Hematopoietic multipotent progenitor cell treated with erythropoietin and hydrocortisone succinate and interleukin-3 and kit ligand, for 8 days (in vitro differentiated cells): ENCODE measurements at regions not wholly inside any gene's neighbourhood (a gene's known extent, or its start where the extent isn't known, plus 50 kb on each side); places are given as distances from the start of the nearest gene placed in this dataset.
"Not testable (repeated sequence)": the region's sequence is repeated elsewhere in the genome, so short reads cannot be mapped to it uniquely, and the experiment has no call there.

ENCODE experiments used
- DNase-seq: peaks from one replicate; pipeline ENCODE4 v3.0.0-alpha.2; 2015

GRCh38 chr6:12480379-12480778, 190.2 kb downstream of the EDN1 start:
- DNase-seq = no peak

GRCh38 chr6:12481292-12481691, 191.1 kb downstream of the EDN1 start:
- no peak for DNase-seq

- DNase-seq = no peak
Measured at GRCh38 chr6:12481850-12482249, 191.7 kb downstream of the EDN1 start.

GRCh38 chr6:12482386-12483375, 192.5 kb downstream of the EDN1 start:
- DNase-seq = no peak

- DNase-seq = no peak
Measured at GRCh38 chr6:12483712-12484111, 193.6 kb downstream of the EDN1 start.

GRCh38 chr6:12484519-12484918, 194.4 kb downstream of the EDN1 start:
- no peak for DNase-seq

GRCh38 chr6:12485226-12485764, 195.1 kb downstream of the EDN1 start:
- DNase-seq = no peak

- DNase-seq = no peak
Measured at GRCh38 chr6:12485837-12486236, 195.7 kb downstream of the EDN1 start.

- no peak for DNase-seq
Measured at GRCh38 chr6:12490351-12490903, 200.3 kb downstream of the EDN1 start.

GRCh38 chr6:12490904-12491571, 200.9 kb downstream of the EDN1 start:
- no peak for DNase-seq

GRCh38 chr6:12492929-12493328, 202.8 kb downstream of the EDN1 start:
- not testable (repeated sequence) for DNase-seq

GRCh38 chr6:12493446-12493845, 203.3 kb downstream of the EDN1 start:
- no peak for DNase-seq

- no peak for DNase-seq
Measured at GRCh38 chr6:12494161-12494560, 204.0 kb downstream of the EDN1 start.

- DNase-seq = no peak
Measured at GRCh38 chr6:12501990-12502389, 211.8 kb downstream of the EDN1 start.

GRCh38 chr6:12504325-12504966, 212.1 kb upstream of the PHACTR1 start:
- peak; percentile 12 for DNase-seq

- DNase-seq = no peak
Measured at GRCh38 chr6:12505486-12505885, 211.1 kb upstream of the PHACTR1 start.

- DNase-seq = no peak
Measured at GRCh38 chr6:12506159-12506558, 210.4 kb upstream of the PHACTR1 start.

- no peak for DNase-seq
Measured at GRCh38 chr6:12507636-12508035, 208.9 kb upstream of the PHACTR1 start.

GRCh38 chr6:12508553-12508952, 208.0 kb upstream of the PHACTR1 start:
- no peak for DNase-seq

GRCh38 chr6:12509060-12509459, 207.5 kb upstream of the PHACTR1 start:
- DNase-seq = no peak

- no peak for DNase-seq
Measured at GRCh38 chr6:12516070-12516469, 200.5 kb upstream of the PHACTR1 start.

- DNase-seq = no peak
Measured at GRCh38 chr6:12522347-12522746, 194.2 kb upstream of the PHACTR1 start.

- DNase-seq = no peak
Measured at GRCh38 chr6:12523726-12524125, 192.8 kb upstream of the PHACTR1 start.
